Duodenal mucosa (tissue), 2 donors: ENCODE measurements at regions not wholly inside any gene's neighbourhood (a gene's known extent, or its start where the extent isn't known, plus 50 kb on each side); places are given as distances from the start of the nearest gene placed in this dataset.

ENCODE experiments used
- H3K27ac ChIP-seq: one replicate; pipeline ENCODE4 v1.7.0; 2013; ENCODE audit warnings: low read depth, low read length
- H3K27me3 ChIP-seq, 2 donors: one replicate each; pipeline ENCODE4 v1.7.0; 2013; ENCODE audit warnings: low read length in 2 of 2, control low read depth in 1 of 2; ENCODE audit not compliant: insufficient read depth in 2 of 2, control insufficient read depth in 1 of 2
- H3K36me3 ChIP-seq, 2 donors: one replicate each; pipeline ENCODE4 v1.7.0; 2013; ENCODE audit warnings: low read length in 2 of 2, control low read depth in 1 of 2; ENCODE audit not compliant: insufficient read depth in 2 of 2, control insufficient read depth in 1 of 2
- H3K4me1 ChIP-seq, 2 donors: one replicate each; pipeline ENCODE4 v1.7.0; 2013; ENCODE audit warnings: low read length in 2 of 2, control low read depth in 1 of 2; ENCODE audit not compliant: insufficient read depth in 2 of 2, control insufficient read depth in 1 of 2
- H3K4me3 ChIP-seq, 2 donors: one replicate each; pipeline ENCODE4 v1.7.0; 2013; ENCODE audit warnings: low read length in 2 of 2, low read depth in 1 of 2
- H3K9ac ChIP-seq, 2 donors: one replicate each; pipeline ENCODE4 v1.7.0; 2013; ENCODE audit warnings: low read length in 2 of 2, low read depth in 1 of 2
- H3K9me3 ChIP-seq, 2 donors: one replicate each; pipeline ENCODE4 v1.7.0; 2013; ENCODE audit warnings: low read length in 2 of 2, control low read depth in 1 of 2; ENCODE audit not compliant: control insufficient read depth in 1 of 2

DNA sequence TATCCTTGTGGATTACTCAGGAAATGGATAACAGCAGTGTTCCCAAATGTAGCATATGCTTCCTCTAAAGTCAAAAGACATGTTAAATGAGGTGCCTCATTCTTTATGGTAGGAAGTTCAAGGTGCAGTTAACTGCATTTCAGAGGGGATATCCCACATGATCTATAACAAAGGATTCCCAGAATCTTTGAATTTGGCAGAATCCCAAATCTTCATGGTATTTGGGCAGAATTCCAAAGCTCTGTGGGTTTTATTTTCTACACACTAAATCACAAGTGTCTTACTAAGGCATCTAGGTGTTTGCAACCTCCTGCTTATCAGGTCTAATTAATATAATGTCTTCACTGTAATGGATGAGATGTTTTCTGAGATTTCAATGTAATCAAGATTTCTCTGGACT is 364.3 kb upstream of the MAN1A1 start:
- no peak overlapping the region for H3K27ac ChIP-seq
- no peak overlapping the region for H3K4me3 ChIP-seq
- no peak overlapping the region for H3K9ac ChIP-seq
- H3K27me3 ChIP-seq = no peaks in the 10 kb centered on the region
- no peaks in the 10 kb centered on the region for H3K4me1 ChIP-seq
- H3K36me3 ChIP-seq = no peaks in the 10 kb centered on the region
- H3K9me3 ChIP-seq = no peaks in the 10 kb centered on the region

DNA sequence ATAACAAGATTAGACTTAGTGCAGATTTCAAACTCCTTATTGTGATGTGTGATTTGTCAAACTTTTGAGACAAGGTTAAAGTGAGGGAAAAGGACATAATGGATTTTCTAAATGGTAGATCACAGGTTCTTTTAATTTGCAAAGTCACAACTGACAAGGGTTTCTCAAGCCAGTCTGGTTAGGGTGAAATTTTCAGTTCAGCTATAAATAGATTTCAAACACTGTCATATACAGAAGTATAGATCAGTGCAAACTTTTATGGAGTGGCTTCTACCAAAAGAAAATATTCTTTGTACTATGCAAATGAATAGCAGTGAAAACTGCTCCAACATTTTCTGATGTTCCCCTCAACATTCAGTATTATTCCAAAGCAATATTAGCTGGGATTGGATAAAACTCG is 337.1 kb upstream of the MAN1A1 start:
- Histone ChIP-seq H3K9ac (no peak overlapping the region), H3K27me3 (no peaks in the 10 kb centered on the region), H3K27ac (no peak overlapping the region), H3K4me3 (no peak overlapping the region), H3K36me3 (no peaks in the 10 kb centered on the region), H3K4me1 (no peaks in the 10 kb centered on the region), H3K9me3 (no peaks in the 10 kb centered on the region)

GRCh38 chr6:119686240-119686639 is 336.7 kb upstream of the MAN1A1 start:
- no peaks in the 10 kb centered on the region for H3K36me3 ChIP-seq
- H3K27me3 ChIP-seq = no peaks in the 10 kb centered on the region
- H3K27ac ChIP-seq = no peak overlapping the region
- no peak overlapping the region for H3K9ac ChIP-seq
- H3K4me3 ChIP-seq = no peak overlapping the region
- no peaks in the 10 kb centered on the region for H3K9me3 ChIP-seq
- H3K4me1 ChIP-seq = no peaks in the 10 kb centered on the region

GRCh38 chr6:119683671-119684070 is 334.1 kb upstream of the MAN1A1 start:
- H3K27ac ChIP-seq = no peak overlapping the region
- H3K4me3 ChIP-seq = no peak overlapping the region
- H3K9ac ChIP-seq = no peak overlapping the region
- no peaks in the 10 kb centered on the region for H3K9me3 ChIP-seq
- H3K4me1 ChIP-seq = no peaks in the 10 kb centered on the region
- H3K27me3 ChIP-seq = no peaks in the 10 kb centered on the region
- H3K36me3 ChIP-seq = no peaks in the 10 kb centered on the region

DNA sequence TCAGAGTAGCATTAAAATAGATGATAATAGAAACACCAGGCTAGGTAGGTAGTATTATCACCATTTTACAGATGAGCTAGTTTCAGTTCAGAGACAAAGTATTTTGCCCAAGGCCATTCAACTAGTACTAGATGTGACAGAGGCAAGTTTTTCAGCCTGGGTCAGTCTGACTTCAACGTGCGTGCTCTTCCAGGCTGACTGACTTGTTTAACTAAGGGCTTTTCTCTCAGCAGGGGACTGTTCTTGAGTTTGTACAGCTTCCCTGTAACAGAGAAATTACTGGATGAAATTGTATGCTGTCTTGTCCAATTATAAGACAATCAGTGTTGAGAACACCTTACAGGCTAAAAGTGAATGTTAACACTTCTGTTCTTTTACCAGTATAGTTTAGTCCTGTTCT is 333.5 kb upstream of the MAN1A1 start:
- no peak overlapping the region for H3K27ac ChIP-seq
- H3K9me3 ChIP-seq = no peaks in the 10 kb centered on the region
- H3K9ac ChIP-seq = no peak overlapping the region
- H3K27me3 ChIP-seq = peaks cover 0 to under 1% of the 10 kb centered on the region in 2 donors
- no peaks in the 10 kb centered on the region for H3K4me1 ChIP-seq
- no peak overlapping the region for H3K4me3 ChIP-seq
- H3K36me3 ChIP-seq = no peaks in the 10 kb centered on the region

- Histone ChIP-seq H3K36me3 (no peaks in the 10 kb centered on the region), H3K4me1 (no peaks in the 10 kb centered on the region), H3K27me3 (peaks cover 0 to 3% of the 10 kb centered on the region in 2 donors), H3K9me3 (no peaks in the 10 kb centered on the region), H3K9ac (no peak overlapping the region), H3K27ac (no peak overlapping the region), H3K4me3 (no peak overlapping the region)
Observed at GRCh38 chr6:119678961-119679360, 329.4 kb upstream of the MAN1A1 start.

GRCh38 chr6:119677384-119677783 is 327.8 kb upstream of the MAN1A1 start:
- Histone ChIP-seq H3K4me3 (no peak overlapping the region), H3K4me1 (no peaks in the 10 kb centered on the region), H3K27ac (no peak overlapping the region), H3K36me3 (no peaks in the 10 kb centered on the region), H3K9me3 (no peaks in the 10 kb centered on the region), H3K9ac (no peak overlapping the region), H3K27me3 (peaks cover 0 to 3% of the 10 kb centered on the region in 2 donors)

GRCh38 chr6:119676961-119677360 is 327.4 kb upstream of the MAN1A1 start:
- Histone ChIP-seq H3K4me1 (no peaks in the 10 kb centered on the region), H3K36me3 (no peaks in the 10 kb centered on the region), H3K27ac (no peak overlapping the region), H3K9me3 (no peaks in the 10 kb centered on the region), H3K9ac (no peak overlapping the region), H3K27me3 (peaks cover 0 to 3% of the 10 kb centered on the region in 2 donors), H3K4me3 (no peak overlapping the region)

- no peaks in the 10 kb centered on the region for H3K9me3 ChIP-seq
- no peak overlapping the region for H3K9ac ChIP-seq
- H3K27ac ChIP-seq = no peak overlapping the region
- no peaks in the 10 kb centered on the region for H3K4me1 ChIP-seq
- peaks cover 0 to 3% of the 10 kb centered on the region in 2 donors for H3K27me3 ChIP-seq
- H3K4me3 ChIP-seq = no peak overlapping the region
- no peaks in the 10 kb centered on the region for H3K36me3 ChIP-seq
Observed at GRCh38 chr6:119676230-119676629, 326.7 kb upstream of the MAN1A1 start.

DNA sequence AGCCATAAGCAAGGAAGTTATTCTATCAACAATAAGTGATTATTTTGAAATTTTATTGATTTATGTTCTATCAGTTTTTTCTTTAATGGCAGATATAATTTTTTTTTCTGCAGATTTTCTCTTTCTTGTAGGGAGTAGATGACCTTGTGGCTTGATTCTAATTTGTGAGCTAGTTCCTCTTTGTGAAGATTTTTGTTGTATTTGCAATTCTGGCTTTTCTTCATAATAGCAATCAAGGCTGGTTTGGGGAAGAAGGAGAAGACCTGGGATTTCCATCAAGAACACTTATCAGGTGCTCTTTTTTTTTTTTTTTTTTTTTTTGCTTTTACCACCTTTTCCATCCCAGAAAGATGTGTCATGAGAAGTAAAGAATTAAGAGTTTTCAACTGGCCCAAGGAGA is 324.2 kb upstream of the MAN1A1 start:
- no peak overlapping the region for H3K27ac ChIP-seq
- H3K9me3 ChIP-seq = no peaks in the 10 kb centered on the region
- peaks cover 0 to 3% of the 10 kb centered on the region in 2 donors for H3K27me3 ChIP-seq
- H3K4me3 ChIP-seq = no peak overlapping the region
- no peaks in the 10 kb centered on the region for H3K4me1 ChIP-seq
- H3K9ac ChIP-seq = no peak overlapping the region
- no peaks in the 10 kb centered on the region for H3K36me3 ChIP-seq

DNA sequence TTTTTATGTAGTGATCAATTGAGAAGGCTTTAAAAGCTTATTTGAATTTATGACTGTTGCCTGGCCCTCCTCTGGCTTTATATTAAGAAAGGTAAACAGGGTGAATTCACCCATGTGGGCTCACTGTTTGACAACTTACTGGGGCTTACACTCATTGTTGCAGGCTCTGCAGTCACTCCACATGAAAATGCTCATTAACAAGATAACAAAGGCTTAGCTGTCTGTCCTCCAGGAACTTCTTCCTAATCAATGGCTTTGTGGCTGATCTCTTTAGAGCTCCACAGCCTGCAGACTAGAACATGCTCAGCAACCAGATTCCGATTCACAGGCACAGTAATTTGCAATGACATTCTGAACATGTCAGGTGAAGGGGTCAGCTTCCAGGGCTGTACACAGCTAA is 323.2 kb upstream of the MAN1A1 start:
- Histone ChIP-seq H3K4me1 (no peaks in the 10 kb centered on the region), H3K9me3 (no peaks in the 10 kb centered on the region), H3K9ac (no peak overlapping the region)

More for the DNA sequence above, 323.2 kb upstream of the MAN1A1 start:
- Histone ChIP-seq H3K27me3 (no peaks in the 10 kb centered on the region), H3K4me3 (no peak overlapping the region), H3K27ac (no peak overlapping the region), H3K36me3 (no peaks in the 10 kb centered on the region)
